ENCODE measurements at regions not wholly inside any gene's neighbourhood (a gene's known extent, or its start where the extent isn't known, plus 50 kb on each side); places are given as distances from the start of the nearest gene placed in this dataset.

DNA sequence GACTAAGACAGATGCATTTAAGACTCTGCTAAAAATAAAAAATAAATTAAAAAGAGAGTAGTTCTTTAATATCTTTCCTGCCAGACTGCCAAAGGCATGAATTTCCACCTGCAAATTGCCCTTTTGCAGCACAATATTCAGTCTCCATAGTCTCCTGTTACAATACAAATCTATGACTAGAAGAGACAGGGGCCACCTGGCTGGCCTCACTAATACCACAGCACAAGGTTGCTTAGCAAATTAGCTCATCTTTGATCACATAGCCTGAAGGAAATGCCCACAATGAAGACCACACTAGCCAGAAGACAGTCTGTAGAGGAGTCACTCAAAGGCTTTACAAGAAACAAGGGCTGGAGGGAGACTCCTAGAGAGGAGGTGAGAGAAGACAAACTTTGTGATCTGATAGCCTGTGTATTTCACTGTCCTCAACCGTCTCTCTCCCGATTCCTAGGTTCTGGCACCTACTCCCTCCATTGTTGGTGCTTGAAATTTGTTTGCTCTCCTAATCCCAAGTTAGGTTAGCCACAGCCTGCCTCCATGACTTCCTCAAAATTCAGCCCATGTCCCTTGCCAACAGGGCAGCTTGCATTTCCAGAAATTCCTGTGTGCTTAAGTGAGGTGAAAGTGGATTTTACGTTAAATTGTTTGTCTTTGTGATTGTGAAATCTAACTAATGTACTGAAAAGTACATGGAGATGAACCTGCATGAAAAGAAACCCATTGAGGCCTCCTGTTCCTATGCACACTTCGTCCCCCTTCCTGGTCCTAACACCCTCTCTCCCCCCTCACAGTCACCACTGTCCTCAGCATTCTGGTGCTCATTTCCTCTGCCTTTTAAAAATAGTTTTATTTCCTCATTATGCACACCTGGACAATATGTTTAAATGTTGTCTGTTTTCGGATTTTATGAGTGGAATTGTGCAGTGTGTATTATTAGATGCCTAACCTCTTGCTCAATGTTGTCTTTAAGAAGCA lies 88.7 kb upstream of the PLXNC1 start:
- no peaks in the 10 kb centered on the region for H3K27me3 ChIP-seq
- H3K4me3 ChIP-seq = no peak overlapping the region
- TF ChIP-seq CTCF (IDR thresholded peaks at IDR 0.05) = no peak
- H3K4me1 ChIP-seq = no peaks in the 10 kb centered on the region
- DNase-seq (ENCODE audit: low spot score) = no peak
- H3K36me3 ChIP-seq = no peaks in the 10 kb centered on the region
- no peaks in the 10 kb centered on the region for H3K9me3 ChIP-seq
- no peak overlapping the region for H3K27ac ChIP-seq

GRCh38 chr12:94062194-94062593 lies 86.2 kb upstream of the PLXNC1 start:
- no peak for TF ChIP-seq CTCF (IDR thresholded peaks at IDR 0.05)
- Histone ChIP-seq H3K27me3 (no peaks in the 10 kb centered on the region), H3K9me3 (no peaks in the 10 kb centered on the region)

DNA sequence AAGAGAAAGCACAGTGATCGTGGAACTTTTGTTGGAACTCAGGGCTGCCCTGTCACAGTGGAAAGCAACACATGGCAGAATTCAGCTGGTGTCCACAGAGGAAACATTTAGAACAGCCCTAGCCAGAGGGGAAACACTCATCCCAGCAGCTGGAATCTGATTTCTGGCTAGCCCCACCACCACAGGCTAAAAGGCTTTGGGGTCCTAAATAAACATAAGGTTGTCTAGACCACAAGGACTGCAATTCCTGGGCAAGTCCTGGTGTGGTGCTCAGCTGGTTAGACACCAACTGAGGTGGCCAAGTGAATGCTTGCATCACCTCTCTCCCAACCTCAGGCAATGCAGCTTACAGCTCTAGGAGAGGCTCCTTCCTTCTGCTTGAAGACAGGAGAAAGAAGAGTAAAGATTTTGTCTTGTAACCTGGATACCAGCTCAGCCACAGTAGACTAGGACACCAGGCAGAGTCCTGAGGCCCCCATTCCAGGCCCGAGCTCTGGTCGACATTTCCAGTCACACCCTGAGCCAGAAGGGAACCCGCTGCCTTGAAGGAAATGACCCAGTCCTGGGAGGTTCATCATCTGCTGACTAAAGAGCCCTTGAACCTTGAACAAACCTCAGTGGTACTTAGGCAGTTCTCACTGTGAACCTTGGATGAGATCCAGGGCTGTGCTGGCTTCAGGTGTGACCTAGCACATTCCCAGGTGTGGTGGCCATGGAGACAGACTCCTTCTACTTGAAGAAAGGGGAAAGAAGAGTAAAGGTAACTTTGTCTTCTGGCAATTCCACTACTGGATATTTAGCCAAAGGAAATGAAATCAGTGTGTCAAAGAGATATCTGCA lies 85.4 kb upstream of the PLXNC1 start:
- no peaks in the 10 kb centered on the region for H3K4me1 ChIP-seq
- H3K9me3 ChIP-seq = no peaks in the 10 kb centered on the region
- no peaks in the 10 kb centered on the region for H3K36me3 ChIP-seq
- TF ChIP-seq CTCF (IDR thresholded peaks at IDR 0.05) = no peak
- no peaks in the 10 kb centered on the region for H3K27me3 ChIP-seq
- H3K4me3 ChIP-seq = no peak overlapping the region
- H3K27ac ChIP-seq = no peak overlapping the region
- DNase-seq (ENCODE audit: low spot score) = no peak

More at GRCh38 chr12:94062194-94062593, 86.2 kb upstream of the PLXNC1 start:
- H3K4me1 ChIP-seq = no peaks in the 10 kb centered on the region
- H3K36me3 ChIP-seq = no peaks in the 10 kb centered on the region
- H3K4me3 ChIP-seq = no peak overlapping the region
- no peak for DNase-seq (ENCODE audit: low spot score)
- no peak overlapping the region for H3K27ac ChIP-seq

DNA sequence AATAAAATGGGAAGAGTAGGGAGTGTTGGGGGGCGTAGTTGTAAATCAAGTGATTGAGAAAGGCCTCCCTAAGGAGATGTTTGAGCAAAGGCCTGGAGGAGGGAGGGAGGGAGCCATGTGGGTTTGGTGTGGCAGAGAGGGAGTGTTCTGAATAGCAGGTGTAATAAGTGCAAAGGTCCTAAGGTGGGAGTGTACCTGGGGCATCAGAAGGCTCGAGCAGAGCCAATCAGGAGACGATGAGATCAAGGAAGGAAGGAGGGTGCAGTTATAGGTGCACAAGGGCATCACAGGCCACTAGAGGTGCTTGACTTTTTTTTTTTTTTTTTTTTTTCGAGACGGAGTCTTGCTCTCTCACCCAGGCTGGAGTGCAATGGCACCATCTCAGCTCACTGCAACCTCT lies 77.9 kb upstream of the PLXNC1 start:
- DNase-seq (ENCODE audit: low spot score) = no peak
- Histone ChIP-seq H3K36me3 (no peaks in the 10 kb centered on the region), H3K27ac (no peak overlapping the region), H3K27me3 (no peaks in the 10 kb centered on the region), H3K4me1 (peaks cover 0 to 15% of the 10 kb centered on the region in 2 donors), H3K4me3 (no peak overlapping the region), H3K9me3 (peaks cover 0 to 3% of the 10 kb centered on the region in 2 donors)
- no peak for TF ChIP-seq CTCF (IDR thresholded peaks at IDR 0.05)

DNA sequence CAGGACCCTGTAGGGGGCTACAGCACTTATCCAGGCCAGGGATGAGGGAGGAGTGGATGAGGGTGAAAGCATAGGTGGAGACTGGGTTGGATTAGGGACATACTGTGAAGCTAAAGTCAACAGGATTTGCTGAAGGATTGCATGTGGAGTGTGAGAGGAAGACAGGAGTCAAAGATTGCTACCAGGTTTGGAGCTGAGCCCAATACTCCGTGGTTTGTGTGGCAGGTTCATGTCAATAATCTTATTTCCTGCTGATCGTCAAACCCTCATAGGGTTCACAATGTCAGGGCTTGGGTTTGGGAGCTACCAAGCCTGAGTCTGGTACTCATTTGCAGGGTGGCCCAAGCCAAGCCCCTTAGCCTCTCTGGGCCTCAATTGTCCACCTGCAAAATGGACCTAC lies 77.1 kb upstream of the PLXNC1 start:
- DNase-seq (ENCODE audit: low spot score) = no peak
- TF ChIP-seq CTCF (IDR thresholded peaks at IDR 0.05) = no peak
- Histone ChIP-seq H3K27me3 (no peaks in the 10 kb centered on the region), H3K4me1 (peaks cover 0 to 17% of the 10 kb centered on the region in 2 donors), H3K36me3 (no peaks in the 10 kb centered on the region), H3K27ac (no peak overlapping the region), H3K9me3 (peaks cover 0 to 3% of the 10 kb centered on the region in 2 donors), H3K4me3 (no peak overlapping the region)
